ENCODE measurements at regions not wholly inside any gene's neighbourhood (a gene's known extent, or its start where the extent isn't known, plus 50 kb on each side); places are given as distances from the start of the nearest gene placed in this dataset.

DNA sequence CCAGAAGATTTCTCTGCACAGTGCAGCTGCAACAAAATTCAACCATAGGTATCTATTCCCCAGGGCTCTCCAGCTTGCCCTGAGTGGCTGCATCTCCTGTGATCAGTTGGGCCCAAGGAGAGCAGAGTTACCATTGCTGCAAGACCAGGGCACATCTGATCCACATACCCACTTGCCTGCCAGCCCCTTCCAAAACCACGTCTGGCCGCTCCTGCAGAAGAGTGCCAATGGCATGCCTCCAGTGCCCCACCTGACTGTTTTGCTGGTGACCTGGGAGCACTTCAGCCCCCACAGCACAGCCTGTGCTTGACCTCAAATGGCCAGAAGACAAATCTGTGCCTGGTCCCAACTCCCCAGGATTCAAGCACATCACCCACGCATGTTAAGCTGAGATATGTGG is 526.1 kb upstream of the GBE1 start:
- DNase-seq (ENCODE audit: low spot score), result no peak

GRCh38 chr3:82281205-82281604 is 519.8 kb upstream of the GBE1 start:
- DNase-seq (ENCODE audit: low spot score), result no peak

- DNase-seq (ENCODE audit: low spot score), result no peak
Observed at GRCh38 chr3:82276992-82277391, 515.5 kb upstream of the GBE1 start.

GRCh38 chr3:82274897-82275296 is 513.5 kb upstream of the GBE1 start:
- DNase-seq (ENCODE audit: low spot score), result no peak

GRCh38 chr3:82265747-82266146 is 504.3 kb upstream of the GBE1 start:
- no peak for DNase-seq (ENCODE audit: low spot score)

DNA sequence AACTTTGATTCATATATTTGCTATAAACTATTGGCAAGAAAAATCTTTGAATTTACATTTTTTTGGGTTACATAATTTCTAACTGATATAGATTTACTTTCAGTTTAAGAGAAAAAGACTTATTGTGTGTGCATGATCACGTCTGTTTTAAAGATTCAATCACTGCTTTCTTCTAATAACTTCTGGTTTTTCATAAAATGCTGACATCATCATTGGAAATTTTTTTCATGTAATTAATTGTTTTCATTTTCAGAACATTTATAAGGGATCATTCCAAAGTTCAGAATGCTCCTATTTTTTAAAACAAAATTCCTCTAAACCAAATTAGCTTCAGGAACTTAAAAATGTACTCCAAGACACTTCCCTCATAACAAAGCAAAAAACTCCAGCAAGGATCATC is 500.7 kb upstream of the GBE1 start:
- DNase-seq (ENCODE audit: low spot score), result no peak

DNA sequence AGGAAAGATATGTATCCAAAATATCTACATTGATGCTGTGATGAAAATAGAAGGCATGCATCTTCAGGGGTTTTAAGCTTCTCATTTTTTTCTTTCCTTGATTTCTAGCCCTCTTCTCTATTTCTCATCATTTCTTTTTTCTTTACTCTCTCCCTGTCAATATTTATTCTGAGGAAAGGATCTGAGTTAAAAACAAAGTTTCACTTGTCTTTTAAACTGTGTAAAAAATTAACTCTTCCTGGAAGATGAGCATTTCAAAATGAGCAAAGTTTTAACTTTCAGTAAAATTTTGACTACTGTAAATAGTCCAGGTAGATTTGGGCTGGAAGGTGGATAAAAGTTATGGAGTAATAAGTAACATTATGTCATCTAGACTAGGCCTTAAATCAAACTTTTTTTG is 500.2 kb upstream of the GBE1 start:
- no peak for DNase-seq (ENCODE audit: low spot score)

DNA sequence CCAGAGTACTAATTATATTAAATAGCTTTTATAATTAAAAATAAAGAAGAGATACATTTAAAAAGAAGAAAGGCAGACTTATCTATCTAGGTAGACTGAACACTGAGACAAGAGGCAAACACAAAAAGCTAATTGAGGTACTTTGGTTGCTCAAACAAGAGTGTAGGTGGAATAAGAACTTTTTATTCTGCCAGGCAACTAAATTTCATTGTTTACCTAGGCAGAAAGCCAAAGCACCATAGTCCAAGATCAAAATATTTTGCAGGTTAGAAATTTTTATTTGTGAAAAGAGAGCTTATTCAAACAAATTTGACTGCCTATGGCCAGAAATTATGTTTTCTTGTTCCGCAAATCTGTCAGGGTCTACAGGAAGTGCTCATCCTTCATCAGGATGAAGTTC is 499.6 kb upstream of the GBE1 start:
- DNase-seq (ENCODE audit: low spot score), result no peak

- DNase-seq (ENCODE audit: low spot score), result no peak
Observed at GRCh38 chr3:82259994-82260393, 498.5 kb upstream of the GBE1 start.

GRCh38 chr3:82240322-82240721 is 478.9 kb upstream of the GBE1 start:
- DNase-seq (ENCODE audit: low spot score), result no peak

DNA sequence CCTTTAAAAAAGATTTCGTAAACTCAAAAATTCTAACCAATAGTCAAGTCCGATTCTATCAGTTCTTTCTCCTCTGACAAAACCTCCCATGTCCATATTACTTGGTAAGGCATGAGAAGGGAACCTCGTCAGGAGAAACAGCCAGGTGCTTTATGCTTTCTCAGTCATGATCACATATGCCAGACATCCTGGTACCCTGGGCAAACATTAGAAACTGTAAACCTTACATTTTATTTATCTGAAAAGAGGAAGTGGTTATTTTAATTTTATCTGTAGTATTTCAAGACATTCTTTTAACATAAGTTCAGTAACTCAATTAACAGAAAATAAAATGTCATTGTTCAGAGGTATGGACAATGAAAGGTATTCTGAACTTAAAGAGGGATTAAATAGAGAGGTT is 474.8 kb upstream of the GBE1 start:
- no peak for DNase-seq (ENCODE audit: low spot score)

DNA sequence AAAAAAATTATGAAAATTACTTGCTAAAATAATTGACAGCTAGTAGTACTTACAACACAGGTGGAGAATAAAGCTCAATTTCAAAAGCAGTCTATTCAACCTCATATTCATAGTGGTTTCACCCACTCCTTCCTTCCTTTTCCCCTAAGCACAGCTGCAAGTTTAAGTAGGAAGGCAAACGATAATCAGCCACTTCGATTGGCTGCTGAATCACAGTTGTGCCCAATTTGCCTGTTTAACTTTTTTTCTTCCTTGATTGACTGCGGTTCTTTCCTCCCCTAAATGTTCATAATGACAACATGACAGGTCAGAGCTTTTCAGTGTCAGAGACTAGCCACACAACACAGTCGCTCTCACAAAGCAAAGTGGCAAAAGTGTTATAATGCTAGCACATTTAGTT is 468.0 kb upstream of the GBE1 start:
- DNase-seq (ENCODE audit: low spot score), result no peak

DNA sequence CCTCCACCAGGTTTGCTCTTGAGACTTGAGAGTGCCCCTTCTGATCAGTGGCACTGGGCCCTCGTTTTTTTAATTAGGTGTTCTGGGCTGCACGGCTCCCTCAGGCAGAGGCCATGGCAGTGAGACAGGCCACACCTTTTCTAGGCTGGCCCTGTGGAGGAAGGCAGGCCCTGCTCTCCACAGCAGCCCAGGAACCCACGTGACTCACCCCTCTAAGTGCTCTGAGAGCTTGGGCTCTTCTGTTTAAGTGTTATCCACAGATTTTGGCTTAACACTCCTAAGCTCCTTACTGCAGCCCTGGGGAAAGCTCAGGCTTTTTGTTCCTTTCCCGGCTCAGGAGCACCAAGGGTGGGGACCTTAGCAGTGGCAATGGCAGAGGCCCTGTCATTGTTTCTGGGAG is 463.2 kb upstream of the GBE1 start:
- DNase-seq (ENCODE audit: low spot score), result no peak

GRCh38 chr3:82222401-82222800 is 461.0 kb upstream of the GBE1 start:
- DNase-seq (ENCODE audit: low spot score), result no peak

DNA sequence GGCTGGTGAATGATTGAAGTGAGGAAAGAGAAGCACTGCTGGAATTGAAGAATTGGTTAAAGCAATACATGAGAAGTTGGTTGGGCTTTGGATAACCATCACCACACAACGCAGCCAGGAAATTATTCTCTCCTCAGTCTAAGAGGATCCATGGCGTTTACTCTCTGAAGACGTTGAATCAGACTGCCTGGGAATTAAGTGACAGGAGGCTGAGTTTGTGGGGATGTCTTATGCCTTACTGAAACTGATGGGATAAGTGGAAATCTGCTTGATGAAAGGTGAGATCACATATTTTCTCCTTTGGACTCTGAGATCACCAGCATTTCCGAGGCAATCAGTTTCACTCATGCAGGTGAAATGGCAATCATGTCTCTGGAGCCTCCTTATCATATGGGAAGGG is 456.1 kb upstream of the GBE1 start:
- no peak for DNase-seq (ENCODE audit: low spot score)

GRCh38 chr3:82208002-82208710 is 446.7 kb upstream of the GBE1 start:
- DNase-seq (ENCODE audit: low spot score), result no peak

- DNase-seq (ENCODE audit: low spot score), result no peak
Observed at GRCh38 chr3:82202269-82202668, 440.8 kb upstream of the GBE1 start.

DNA sequence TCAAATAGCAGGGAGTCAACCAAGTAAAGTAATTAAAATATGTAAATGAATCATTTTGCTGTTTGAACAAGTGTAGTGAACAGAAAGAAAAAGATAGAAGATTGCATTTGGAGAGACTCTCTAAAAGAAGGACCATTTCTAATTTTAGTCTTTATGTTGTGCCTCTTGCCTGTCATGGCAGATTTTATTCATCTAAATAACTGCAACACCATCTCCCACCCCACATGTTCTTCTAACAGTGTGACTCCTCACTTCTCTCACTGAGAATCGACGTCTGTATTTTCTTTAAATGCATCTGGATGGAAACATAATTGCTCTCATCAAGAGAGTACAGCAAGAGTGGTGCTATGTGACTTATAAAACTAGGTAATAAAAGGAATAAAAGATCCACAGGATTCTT is 439.9 kb upstream of the GBE1 start:
- no peak for DNase-seq (ENCODE audit: low spot score)

- DNase-seq (ENCODE audit: low spot score), result no peak
Observed at GRCh38 chr3:82198009-82198408, 436.6 kb upstream of the GBE1 start.

DNA sequence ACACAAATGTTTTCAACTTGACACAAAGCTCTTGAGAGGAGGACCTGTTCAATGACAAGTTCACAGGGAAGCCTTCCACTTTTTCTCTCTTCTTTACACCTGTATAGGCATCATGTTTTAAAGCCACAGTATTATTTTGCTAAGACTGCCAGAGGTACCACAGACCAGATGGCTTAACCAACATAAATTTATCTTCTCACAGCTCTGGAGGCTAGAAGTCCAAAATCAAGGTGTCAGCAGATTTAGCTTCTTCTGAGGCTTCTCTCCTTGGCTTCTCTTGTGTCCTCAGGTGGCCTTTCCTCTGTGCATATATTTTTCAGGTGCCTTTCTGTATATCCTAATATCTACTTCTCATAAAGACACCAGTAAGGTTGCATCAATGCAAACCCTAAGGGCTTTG is 435.2 kb upstream of the GBE1 start:
- DNase-seq (ENCODE audit: low spot score), result no peak

GRCh38 chr3:82194870-82195269 is 433.4 kb upstream of the GBE1 start:
- DNase-seq (ENCODE audit: low spot score), result no peak

GRCh38 chr3:82186017-82186416 is 424.6 kb upstream of the GBE1 start:
- no peak for DNase-seq (ENCODE audit: low spot score)

DNA sequence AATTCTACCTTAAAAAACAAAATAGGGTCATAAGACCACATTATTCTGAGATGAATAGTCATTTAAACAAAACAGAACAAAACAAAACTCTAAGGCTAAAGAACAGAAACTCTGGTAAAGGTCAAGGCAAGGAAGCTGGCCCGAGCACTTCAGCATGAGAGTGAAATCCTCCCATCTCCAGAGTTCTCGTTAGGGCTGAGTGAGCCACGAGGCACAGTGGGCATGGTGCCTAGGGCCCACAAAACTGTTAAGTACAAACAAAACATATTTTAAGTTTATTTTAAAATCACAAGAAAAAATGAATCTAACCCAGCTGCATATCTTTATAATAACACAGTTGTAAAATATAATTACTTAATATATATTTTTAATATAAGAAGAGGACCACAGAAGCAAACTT is 417.8 kb upstream of the GBE1 start:
- no peak for DNase-seq (ENCODE audit: low spot score)

DNA sequence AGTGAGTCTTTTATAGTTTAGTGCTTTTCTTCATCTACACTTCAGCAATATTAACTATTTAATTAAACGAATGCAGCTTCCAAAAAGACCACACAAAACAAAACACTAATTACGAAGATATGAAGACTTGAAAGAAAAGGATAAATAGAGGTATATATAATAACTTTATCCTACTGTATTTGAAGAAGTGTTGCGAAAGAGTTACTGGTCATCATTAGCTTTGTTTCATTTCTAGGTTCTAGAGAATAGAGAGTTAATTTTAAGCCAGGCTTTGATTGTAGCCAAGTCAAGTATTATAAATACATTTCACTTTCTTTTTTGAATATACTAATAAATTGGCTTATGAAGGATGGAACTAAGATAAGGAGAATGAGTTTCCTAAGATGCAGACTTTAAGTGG is 416.8 kb upstream of the GBE1 start:
- DNase-seq (ENCODE audit: low spot score), result no peak

Data from SK-N-DZ (cell line).